ENCODE measurements at regions not wholly inside any gene's neighbourhood (a gene's known extent, or its start where the extent isn't known, plus 50 kb on each side); places are given as distances from the start of the nearest gene placed in this dataset.

- H3K36me3 ChIP-seq: no peaks in the 10 kb centered on the region
- no peaks in the 10 kb centered on the region for H3K9me3 ChIP-seq
- peak overlapping the region; percentile 33 to 58 (median 45) for H3K27ac ChIP-seq
- WGBS, 2 donors: 39 to 52% methylated on average over 4 of the region's 4 CpGs
- no peak for DNase-seq
- peaks cover 0 to 29% (median 16%) of the 10 kb centered on the region in 4 donors for H3K4me1 ChIP-seq
- intact Hi-C loops (cut with DNase I): no loop called here
- TF ChIP-seq EP300 (IDR thresholded peaks at IDR 0.05) (peak in 1 of 4 donors; percentile 60), POLR2A (IDR thresholded peaks at IDR 0.05) (no peak), CTCF (IDR thresholded peaks at IDR 0.05) (no peak), POLR2AphosphoS5 (IDR thresholded peaks at IDR 0.05) (peak; percentile 30 to 78 (median 72))
- no peak overlapping the region for H3K4me3 ChIP-seq
- no peaks in the 10 kb centered on the region for H3K27me3 ChIP-seq
These were observed 78.0 kb upstream of the FBXL7 start for GRCh38 chr5:15421921-15422412.

GRCh38 chr5:15421381-15421780 is 78.6 kb upstream of the FBXL7 start:
- Histone ChIP-seq H3K4me1 (peaks cover 0 to 29% (median 16%) of the 10 kb centered on the region in 4 donors), H3K27me3 (no peaks in the 10 kb centered on the region), H3K27ac (peak overlapping the region in 3 of 4 donors; percentile 44 to 58 (median 46)), H3K9me3 (no peaks in the 10 kb centered on the region), H3K36me3 (no peaks in the 10 kb centered on the region), H3K4me3 (no peak overlapping the region)
- TF ChIP-seq POLR2A (IDR thresholded peaks at IDR 0.05): no peak
- no peak for TF ChIP-seq CTCF (IDR thresholded peaks at IDR 0.05)
- TF ChIP-seq POLR2AphosphoS5 (IDR thresholded peaks at IDR 0.05): no peak
- TF ChIP-seq EP300 (IDR thresholded peaks at IDR 0.05): no peak
- no peak for DNase-seq
- intact Hi-C loops (cut with DNase I): no loop called here
- 78 to 81% methylated on average over 3 of the region's 3 CpGs for WGBS, 2 donors

GRCh38 chr5:15420201-15420600 is 79.8 kb upstream of the FBXL7 start:
- Histone ChIP-seq H3K27me3 (no peaks in the 10 kb centered on the region), H3K27ac (no peak overlapping the region), H3K4me1 (peaks cover 0 to 21% (median 12%) of the 10 kb centered on the region in 4 donors), H3K4me3 (no peak overlapping the region), H3K36me3 (no peaks in the 10 kb centered on the region), H3K9me3 (no peaks in the 10 kb centered on the region)
- WGBS, 2 donors: 53 to 75% methylated on average over 5 of the region's 5 CpGs
- TF ChIP-seq POLR2AphosphoS5 (IDR thresholded peaks at IDR 0.05): peak in 1 of 4 donors; percentile 21
- no peak for TF ChIP-seq POLR2A (IDR thresholded peaks at IDR 0.05)
- intact Hi-C loops (cut with DNase I): no loop called here
- DNase-seq: peak; percentile 86

- H3K4me1 ChIP-seq: peaks cover 0 to 9% (median 3%) of the 10 kb centered on the region in 4 donors
- 85 to 91% methylated on average over 3 of the region's 3 CpGs for WGBS, 2 donors
These were observed 82.8 kb upstream of the FBXL7 start for GRCh38 chr5:15417156-15417555.

GRCh38 chr5:15406478-15406877 is 93.5 kb upstream of the FBXL7 start:
- Histone ChIP-seq H3K4me3 (no peak overlapping the region), H3K36me3 (no peaks in the 10 kb centered on the region), H3K4me1 (no peaks in the 10 kb centered on the region), H3K9me3 (peaks cover 0 to 9% (median 2%) of the 10 kb centered on the region in 4 donors), H3K27ac (no peak overlapping the region), H3K27me3 (no peaks in the 10 kb centered on the region)
- DNase-seq: no peak
- TF ChIP-seq POLR2A (IDR thresholded peaks at IDR 0.05) (no peak), CTCF (IDR thresholded peaks at IDR 0.05) (no peak), POLR2AphosphoS5 (IDR thresholded peaks at IDR 0.05) (no peak), EP300 (IDR thresholded peaks at IDR 0.05) (no peak)
- WGBS, 2 donors: 83% methylated on average over 1 of the region's 1 CpG
- intact Hi-C loops (cut with DNase I): no loop called here

More at GRCh38 chr5:15417156-15417555, 82.8 kb upstream of the FBXL7 start:
- intact Hi-C loops (cut with DNase I): no loop called here
- Histone ChIP-seq H3K27me3 (no peaks in the 10 kb centered on the region), H3K4me3 (no peak overlapping the region), H3K27ac (no peak overlapping the region), H3K36me3 (no peaks in the 10 kb centered on the region), H3K9me3 (peaks cover 0 to 2% (median 0%) of the 10 kb centered on the region in 4 donors)
- TF ChIP-seq CTCF (IDR thresholded peaks at IDR 0.05): no peak
- TF ChIP-seq EP300 (IDR thresholded peaks at IDR 0.05): no peak
- TF ChIP-seq POLR2A (IDR thresholded peaks at IDR 0.05): no peak
- no peak for TF ChIP-seq POLR2AphosphoS5 (IDR thresholded peaks at IDR 0.05)
- no peak for DNase-seq

All from sigmoid colon (tissue), 6 donors.